MG63 (cell line): ENCODE measurements at regions not wholly inside any gene's neighbourhood (a gene's known extent, or its start where the extent isn't known, plus 50 kb on each side); places are given as distances from the start of the nearest gene placed in this dataset.

Experiments used
- DNase-seq: peaks from one replicate; pipeline ENCODE4 v3.0.0-alpha.2; 2020
- H3K27me3 ChIP-seq: fragments of 250-450 bp; sonication (Bioruptor Pico); 2 replicates; pipeline ENCODE4 v1.5.1; 2020; ENCODE audit warnings: mild to moderate bottlenecking, moderate library complexity
- H3K36me3 ChIP-seq: fragments of 250-450 bp; sonication (Bioruptor Pico); 2 replicates; pipeline ENCODE4 v1.5.1; 2020; ENCODE audit warnings: mild to moderate bottlenecking, moderate library complexity
- H3K4me3 ChIP-seq: fragments of 250-450 bp; sonication (Bioruptor Pico); 2 replicates; pipeline ENCODE4 v1.5.1; 2020; ENCODE audit warnings: mild to moderate bottlenecking, moderate library complexity
- H3K9me3 ChIP-seq: fragments of 250-450 bp; sonication (Bioruptor Pico); 2 replicates; pipeline ENCODE4 v1.5.1; 2020; ENCODE audit warnings: mild to moderate bottlenecking, moderate library complexity

- H3K9me3 ChIP-seq, result no peaks in the 10 kb centered on the region
- H3K36me3 ChIP-seq, result no peaks in the 10 kb centered on the region
- no peak for DNase-seq
- no peak overlapping the region for H3K4me3 ChIP-seq
- H3K27me3 ChIP-seq, result peaks cover 8% of the 10 kb centered on the region; the same call in 1 of the 2 replicates
Observed at GRCh38 chr15:53462651-53463050, 296.8 kb downstream of the WDR72 start.

GRCh38 chr15:53461677-53462076, 297.8 kb downstream of the WDR72 start:
- Histone ChIP-seq H3K9me3 (no peaks in the 10 kb centered on the region), H3K27me3 (peaks cover 8% of the 10 kb centered on the region; the same call in 1 of the 2 replicates), H3K36me3 (no peaks in the 10 kb centered on the region), H3K4me3 (no peak overlapping the region)
- DNase-seq, result no peak

- no peaks in the 10 kb centered on the region for H3K9me3 ChIP-seq
- no peaks in the 10 kb centered on the region for H3K36me3 ChIP-seq
- no peak for DNase-seq
- H3K4me3 ChIP-seq, result no peak overlapping the region
- H3K27me3 ChIP-seq, result peaks cover 5% of the 10 kb centered on the region; the same call in 1 of the 2 replicates
Observed at GRCh38 chr15:53458736-53459135, 300.7 kb downstream of the WDR72 start.

- Histone ChIP-seq H3K27me3 (peaks cover 2% of the 10 kb centered on the region; the same call in 1 of the 2 replicates), H3K9me3 (no peaks in the 10 kb centered on the region), H3K36me3 (no peaks in the 10 kb centered on the region), H3K4me3 (no peak overlapping the region)
- DNase-seq, result no peak
Observed at GRCh38 chr15:53457479-53457878, 302.0 kb downstream of the WDR72 start.

- no peaks in the 10 kb centered on the region for H3K36me3 ChIP-seq
- no peak overlapping the region for H3K4me3 ChIP-seq
- DNase-seq, result no peak
- H3K9me3 ChIP-seq, result no peaks in the 10 kb centered on the region
- H3K27me3 ChIP-seq, result no peaks in the 10 kb centered on the region
Observed at GRCh38 chr15:53454843-53455721, 304.4 kb downstream of the WDR72 start.

GRCh38 chr15:53454535-53454842, 305.0 kb downstream of the WDR72 start:
- Histone ChIP-seq H3K36me3 (no peaks in the 10 kb centered on the region), H3K27me3 (no peaks in the 10 kb centered on the region), H3K9me3 (no peaks in the 10 kb centered on the region), H3K4me3 (no peak overlapping the region)
- DNase-seq, result no peak

GRCh38 chr15:53453253-53454105, 306.0 kb downstream of the WDR72 start:
- no peaks in the 10 kb centered on the region for H3K36me3 ChIP-seq
- no peak overlapping the region for H3K4me3 ChIP-seq
- H3K9me3 ChIP-seq, result no peaks in the 10 kb centered on the region
- H3K27me3 ChIP-seq, result no peaks in the 10 kb centered on the region
- no peak for DNase-seq

GRCh38 chr15:53448232-53449015, 311.0 kb downstream of the WDR72 start:
- H3K36me3 ChIP-seq, result no peaks in the 10 kb centered on the region
- no peaks in the 10 kb centered on the region for H3K9me3 ChIP-seq
- no peak for DNase-seq
- H3K4me3 ChIP-seq, result no peak overlapping the region
- H3K27me3 ChIP-seq, result peaks cover 2% of the 10 kb centered on the region; the same call in 1 of the 2 replicates

- H3K36me3 ChIP-seq, result no peaks in the 10 kb centered on the region
- no peak for DNase-seq
- peaks cover 4% of the 10 kb centered on the region for H3K27me3 ChIP-seq
- H3K9me3 ChIP-seq, result no peaks in the 10 kb centered on the region
- no peak overlapping the region for H3K4me3 ChIP-seq
Observed at GRCh38 chr15:53447742-53448141, 311.7 kb downstream of the WDR72 start.

GRCh38 chr15:53447053-53447574, 312.3 kb downstream of the WDR72 start:
- no peak for DNase-seq
- Histone ChIP-seq H3K9me3 (no peaks in the 10 kb centered on the region), H3K36me3 (no peaks in the 10 kb centered on the region), H3K4me3 (no peak overlapping the region), H3K27me3 (peaks cover 5% of the 10 kb centered on the region)

GRCh38 chr15:53446376-53446775, 313.1 kb downstream of the WDR72 start:
- no peaks in the 10 kb centered on the region for H3K36me3 ChIP-seq
- DNase-seq, result no peak
- no peaks in the 10 kb centered on the region for H3K9me3 ChIP-seq
- H3K27me3 ChIP-seq, result peaks cover 7% of the 10 kb centered on the region
- H3K4me3 ChIP-seq, result no peak overlapping the region

GRCh38 chr15:53445531-53445930, 313.9 kb downstream of the WDR72 start:
- H3K9me3 ChIP-seq, result no peaks in the 10 kb centered on the region
- no peaks in the 10 kb centered on the region for H3K36me3 ChIP-seq
- no peak for DNase-seq
- H3K4me3 ChIP-seq, result no peak overlapping the region
- H3K27me3 ChIP-seq, result peaks cover 7% of the 10 kb centered on the region

GRCh38 chr15:53437985-53438841, 321.2 kb downstream of the WDR72 start:
- H3K36me3 ChIP-seq, result no peaks in the 10 kb centered on the region
- no peak for DNase-seq

GRCh38 chr15:53437366-53437765, 322.1 kb downstream of the WDR72 start:
- DNase-seq, result no peak
- Histone ChIP-seq H3K27me3 (peaks cover 17% of the 10 kb centered on the region; the same call in 1 of the 2 replicates), H3K36me3 (no peaks in the 10 kb centered on the region), H3K4me3 (no peak overlapping the region), H3K9me3 (no peaks in the 10 kb centered on the region)

More at GRCh38 chr15:53437985-53438841, 321.2 kb downstream of the WDR72 start:
- Histone ChIP-seq H3K9me3 (no peaks in the 10 kb centered on the region), H3K27me3 (peaks cover 14% of the 10 kb centered on the region; the same call in 1 of the 2 replicates), H3K4me3 (no peak overlapping the region)

- no peak for DNase-seq
- Histone ChIP-seq H3K4me3 (no peak overlapping the region), H3K36me3 (no peaks in the 10 kb centered on the region), H3K9me3 (no peaks in the 10 kb centered on the region), H3K27me3 (peaks cover 14% of the 10 kb centered on the region; the same call in 1 of the 2 replicates)
Observed at GRCh38 chr15:53434174-53434678, 325.2 kb downstream of the WDR72 start.
